ENCODE measurements at regions not wholly inside any gene's neighbourhood (a gene's known extent, or its start where the extent isn't known, plus 50 kb on each side); places are given as distances from the start of the nearest gene placed in this dataset.

DNA sequence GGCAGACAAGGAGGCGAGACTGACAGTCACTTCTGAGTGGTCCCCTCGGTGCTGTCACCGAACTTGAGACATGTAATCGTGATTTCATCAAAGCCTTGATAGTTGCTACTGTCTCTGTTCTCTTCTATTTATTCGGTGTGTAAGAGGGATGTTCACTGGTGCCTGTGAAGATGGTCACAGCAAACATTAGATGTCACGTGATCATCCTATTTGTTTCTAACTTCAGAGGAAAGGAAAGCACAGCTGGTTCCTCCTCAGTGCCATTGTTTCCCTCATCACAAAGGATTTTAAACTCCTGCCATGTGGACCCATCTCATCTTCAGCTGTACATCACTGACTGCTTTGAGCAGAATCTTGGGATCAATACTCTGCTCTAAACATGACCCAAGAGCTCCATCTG lies 73.1 kb upstream of the CLMP start:
- no peak overlapping the region for H3K4me3 Mint-ChIP-seq
- H3K27me3 Mint-ChIP-seq (ENCODE audit: low read depth, poor library complexity), result peaks cover 7% of the 10 kb centered on the region
- DNase-seq, result no peak
- TF ChIP-seq, protein P1, sequence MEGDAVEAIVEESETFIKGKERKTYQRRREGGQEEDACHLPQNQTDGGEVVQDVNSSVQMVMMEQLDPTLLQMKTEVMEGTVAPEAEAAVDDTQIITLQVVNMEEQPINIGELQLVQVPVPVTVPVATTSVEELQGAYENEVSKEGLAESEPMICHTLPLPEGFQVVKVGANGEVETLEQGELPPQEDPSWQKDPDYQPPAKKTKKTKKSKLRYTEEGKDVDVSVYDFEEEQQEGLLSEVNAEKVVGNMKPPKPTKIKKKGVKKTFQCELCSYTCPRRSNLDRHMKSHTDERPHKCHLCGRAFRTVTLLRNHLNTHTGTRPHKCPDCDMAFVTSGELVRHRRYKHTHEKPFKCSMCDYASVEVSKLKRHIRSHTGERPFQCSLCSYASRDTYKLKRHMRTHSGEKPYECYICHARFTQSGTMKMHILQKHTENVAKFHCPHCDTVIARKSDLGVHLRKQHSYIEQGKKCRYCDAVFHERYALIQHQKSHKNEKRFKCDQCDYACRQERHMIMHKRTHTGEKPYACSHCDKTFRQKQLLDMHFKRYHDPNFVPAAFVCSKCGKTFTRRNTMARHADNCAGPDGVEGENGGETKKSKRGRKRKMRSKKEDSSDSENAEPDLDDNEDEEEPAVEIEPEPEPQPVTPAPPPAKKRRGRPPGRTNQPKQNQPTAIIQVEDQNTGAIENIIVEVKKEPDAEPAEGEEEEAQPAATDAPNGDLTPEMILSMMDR (IDR thresholded peaks at IDR 0.05), result no peak
- H3K27ac Mint-ChIP-seq, result no peak overlapping the region
- H3K9me3 Mint-ChIP-seq, result no peaks in the 10 kb centered on the region
- peaks cover 14% of the 10 kb centered on the region for H3K4me1 Mint-ChIP-seq
- no peaks in the 10 kb centered on the region for H3K36me3 Mint-ChIP-seq (ENCODE audit: low read depth)

DNA sequence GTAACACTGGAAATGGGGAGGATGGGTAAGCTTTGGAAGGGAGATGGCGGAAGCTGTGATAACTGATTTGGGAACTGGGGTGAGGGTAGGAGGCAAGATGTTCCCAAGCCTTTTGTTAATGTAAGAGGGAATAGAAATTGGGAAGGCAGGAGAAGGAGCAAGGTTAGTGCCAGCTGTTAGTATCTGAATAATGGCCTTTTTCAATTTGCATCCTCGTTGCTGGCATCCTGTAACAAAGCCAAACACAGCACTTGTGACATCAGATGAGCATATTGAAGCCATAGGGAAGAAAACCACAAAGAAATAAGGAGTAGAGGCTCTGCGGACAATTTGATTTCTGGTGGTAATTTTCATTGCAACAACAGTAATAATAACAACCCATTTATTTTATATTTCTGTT lies 70.9 kb upstream of the CLMP start:
- peaks cover 6% of the 10 kb centered on the region for H3K27me3 Mint-ChIP-seq (ENCODE audit: low read depth, poor library complexity)
- DNase-seq, result no peak
- H3K4me1 Mint-ChIP-seq, result peaks cover 22% of the 10 kb centered on the region
- H3K9me3 Mint-ChIP-seq, result peaks cover 4% of the 10 kb centered on the region
- H3K27ac Mint-ChIP-seq, result no peak overlapping the region
- H3K4me3 Mint-ChIP-seq, result no peak overlapping the region
- TF ChIP-seq, protein P1 (IDR thresholded peaks at IDR 0.05), result no peak
- no peaks in the 10 kb centered on the region for H3K36me3 Mint-ChIP-seq (ENCODE audit: low read depth)

DNA sequence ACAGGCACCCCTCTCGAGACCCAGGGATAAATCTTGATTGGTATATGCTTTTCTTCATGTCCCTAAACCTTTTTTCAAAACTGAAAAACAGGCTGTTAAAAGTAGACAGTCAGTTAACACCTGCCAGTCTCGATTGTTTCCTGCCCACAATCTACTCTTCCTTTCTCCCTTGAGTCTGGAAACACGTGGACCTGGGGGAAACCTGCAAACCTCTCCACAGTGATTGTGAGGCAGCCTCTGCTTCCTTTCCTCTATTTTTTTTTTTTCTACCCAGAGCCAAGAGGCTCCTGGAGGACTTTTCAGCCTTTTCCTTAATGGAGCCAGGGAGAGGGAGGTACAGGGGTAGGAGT lies 69.4 kb upstream of the CLMP start:
- no peak for DNase-seq
- Mint-ChIP-seq H3K27me3 (ENCODE audit: low read depth, poor library complexity) (peaks cover 10% of the 10 kb centered on the region), H3K27ac (no peak overlapping the region), H3K9me3 (peaks cover 9% of the 10 kb centered on the region), H3K36me3 (ENCODE audit: low read depth) (no peaks in the 10 kb centered on the region), H3K4me3 (no peak overlapping the region), H3K4me1 (peaks cover 20% of the 10 kb centered on the region)
- TF ChIP-seq, protein P1 (IDR thresholded peaks at IDR 0.05), result no peak

DNA sequence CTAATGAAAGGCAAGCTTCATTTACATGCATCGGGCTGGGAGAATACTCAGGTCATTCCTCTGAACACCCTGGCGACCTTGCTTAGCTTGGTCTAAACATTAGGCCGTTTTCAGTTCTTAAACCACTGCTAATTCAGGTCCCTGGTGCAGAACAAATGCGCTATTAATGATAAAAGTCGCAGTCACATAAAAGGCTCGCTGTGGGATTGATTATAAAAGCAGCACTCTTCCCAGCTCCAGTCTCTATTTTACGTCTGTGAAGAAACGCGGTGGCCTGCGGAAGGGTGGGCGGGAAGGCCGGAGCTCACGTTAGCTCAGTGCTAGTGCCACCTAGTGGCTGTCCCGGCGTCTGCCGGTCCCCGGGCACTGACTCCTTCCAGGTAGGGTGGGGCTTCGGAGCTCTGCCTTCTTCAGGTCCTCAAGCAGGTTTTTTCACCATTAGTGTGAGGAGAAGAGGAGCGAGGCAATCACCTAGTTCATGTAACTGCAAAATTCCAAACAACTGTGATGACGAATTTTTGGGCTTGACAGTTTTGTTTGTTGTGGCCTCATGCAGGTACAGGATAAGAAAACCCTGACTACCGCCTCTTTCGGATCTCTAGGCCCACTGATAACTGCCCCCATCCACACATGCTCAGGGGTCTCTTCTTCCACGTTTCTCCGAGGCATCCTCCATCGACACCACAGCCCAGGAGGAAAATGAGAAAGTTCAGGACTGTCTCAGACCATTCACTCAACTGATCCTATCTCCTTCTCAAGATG lies 66.5 kb upstream of the CLMP start:
- DNase-seq, result peak; percentile 89
- peaks cover 24% of the 10 kb centered on the region for H3K4me1 Mint-ChIP-seq
- H3K4me3 Mint-ChIP-seq, result peak overlapping the region; percentile 24
- no peaks in the 10 kb centered on the region for H3K36me3 Mint-ChIP-seq (ENCODE audit: low read depth)
- TF ChIP-seq, protein P1 (IDR thresholded peaks at IDR 0.05), result peak; percentile 92
- no peak overlapping the region for H3K27ac Mint-ChIP-seq
- peaks cover 31% of the 10 kb centered on the region for H3K9me3 Mint-ChIP-seq
- H3K27me3 Mint-ChIP-seq (ENCODE audit: low read depth, poor library complexity), result peaks cover 6% of the 10 kb centered on the region

DNA sequence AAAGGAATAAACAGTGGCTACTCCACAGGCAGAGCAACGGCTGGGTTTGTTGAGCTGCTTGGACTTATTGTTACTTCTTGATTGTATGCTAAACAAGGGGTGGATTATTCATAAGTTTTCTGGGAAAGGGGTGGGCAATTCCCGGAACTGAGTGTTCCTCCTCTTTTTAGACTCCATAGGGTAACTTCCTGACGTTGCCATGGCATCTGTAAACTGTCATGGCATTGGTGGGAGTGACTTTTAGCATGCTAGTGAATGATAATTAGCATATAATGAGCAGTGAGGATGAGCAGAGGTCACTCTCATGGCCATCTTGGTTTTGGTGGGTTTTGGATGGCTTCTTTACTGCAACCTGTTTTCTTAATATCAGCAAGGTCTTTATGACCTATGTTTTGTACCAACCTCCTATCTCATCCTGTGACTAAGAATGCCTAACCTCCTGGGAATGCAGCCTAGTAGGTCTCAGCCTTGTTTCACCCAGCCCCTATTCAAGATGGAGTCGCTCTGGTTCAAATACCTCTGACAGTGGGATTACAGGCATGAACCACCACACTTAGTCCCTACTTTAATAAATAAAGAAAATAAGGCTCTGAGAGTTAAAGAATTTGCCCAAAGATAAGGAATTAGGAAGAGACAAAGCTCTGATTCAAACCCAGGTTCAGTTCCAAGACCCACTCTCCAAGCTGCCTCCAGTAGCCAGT lies 65.6 kb upstream of the CLMP start:
- TF ChIP-seq, protein P1 (IDR thresholded peaks at IDR 0.05), result no peak
- H3K4me3 Mint-ChIP-seq, result no peak overlapping the region
- H3K27me3 Mint-ChIP-seq (ENCODE audit: low read depth, poor library complexity), result peaks cover 6% of the 10 kb centered on the region
- H3K9me3 Mint-ChIP-seq, result peaks cover 31% of the 10 kb centered on the region
- H3K27ac Mint-ChIP-seq, result no peak overlapping the region
- peaks cover 30% of the 10 kb centered on the region for H3K4me1 Mint-ChIP-seq
- DNase-seq, result no peak
- no peaks in the 10 kb centered on the region for H3K36me3 Mint-ChIP-seq (ENCODE audit: low read depth)
